K562 (cell line): ENCODE measurements at regions not wholly inside any gene's neighbourhood (a gene's known extent, or its start where the extent isn't known, plus 50 kb on each side); places are given as distances from the start of the nearest gene placed in this dataset.

Source experiments
- ARHGAP35 ChIP-seq: fragments of 450-650 bp; IDR thresholded peaks from 2 replicates; pipeline ENCODE4 v1.6.1; 2018; ENCODE audit not compliant: partially characterized antibody
- CTBP1 ChIP-seq: fragments of 450-650 bp; IDR thresholded peaks from 2 replicates; pipeline ENCODE4 v1.6.1; 2016; ENCODE audit warnings: borderline replicate concordance
- NFE2 ChIP-seq: IDR thresholded peaks from 2 replicates; pipeline ENCODE4 v1.6.1; 2014; ENCODE audit warnings: antibody characterized with exemption, low read depth
- TF ChIP-seq, protein P1 (sequence below), 2 experiments: fragments of 450-650 bp in 1 of 2; sonication (generic) in 1 of 2; formaldehyde crosslinking; conservative IDR thresholded peaks; 2 replicates each; pipeline versions ENCODE4 v1.4.0 to v1.8.1; 2020 to 2022; ENCODE audit warnings: mild to moderate bottlenecking in 1 of 2, missing genetic modification reagents in 1 of 2
- TF ChIP-seq, protein P2 (sequence below): sonication (generic); formaldehyde crosslinking; IDR thresholded peaks from 2 replicates; pipeline ENCODE4 v1.8.0; 2022; ENCODE audit warnings: missing genetic modification reagents, mild to moderate bottlenecking, moderate library complexity, borderline replicate concordance
- TF ChIP-seq, protein P3 (sequence below), 2 experiments: fragments of 450-650 bp in 1 of 2; sonication (generic) in 1 of 2; formaldehyde crosslinking in 1 of 2; IDR thresholded peaks; 2 replicates each; pipeline versions ENCODE4 v1.7.1 to v1.9.0; 2016 to 2022; ENCODE audit warnings: inconsistent platforms in 1 of 2, mild to moderate bottlenecking in 1 of 2, missing genetic modification reagents in 1 of 2

DNA sequence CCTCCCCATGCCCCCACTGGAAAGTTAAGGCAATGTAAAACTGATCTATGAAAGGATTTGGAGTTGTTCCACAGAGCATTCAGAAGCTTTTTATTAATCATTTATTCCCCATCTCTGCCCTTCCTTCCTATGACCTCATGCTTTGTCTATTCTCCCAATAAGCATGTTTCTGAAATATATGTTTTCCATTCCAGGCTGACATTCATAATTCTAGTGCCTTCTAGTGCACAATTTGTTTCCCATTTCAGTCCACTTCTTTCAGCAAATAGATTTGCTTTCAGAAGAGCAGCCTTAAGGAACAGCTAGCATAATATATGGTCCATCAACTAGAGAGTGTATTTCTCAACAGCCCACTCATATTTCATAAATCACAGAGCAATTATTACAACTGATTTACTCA lies 77.1 kb upstream of the ATXN3L start (continued):
- no peak for TF ChIP-seq NFE2
- TF ChIP-seq CTBP1 = no peak
- TF ChIP-seq, protein P1, sequence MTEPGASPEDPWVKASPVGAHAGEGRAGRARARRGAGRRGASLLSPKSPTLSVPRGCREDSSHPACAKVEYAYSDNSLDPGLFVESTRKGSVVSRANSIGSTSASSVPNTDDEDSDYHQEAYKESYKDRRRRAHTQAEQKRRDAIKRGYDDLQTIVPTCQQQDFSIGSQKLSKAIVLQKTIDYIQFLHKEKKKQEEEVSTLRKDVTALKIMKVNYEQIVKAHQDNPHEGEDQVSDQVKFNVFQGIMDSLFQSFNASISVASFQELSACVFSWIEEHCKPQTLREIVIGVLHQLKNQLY (CRISPR knock-in tag; conservative IDR thresholded peaks at IDR 0.05) = no peak
- TF ChIP-seq, protein P2, sequence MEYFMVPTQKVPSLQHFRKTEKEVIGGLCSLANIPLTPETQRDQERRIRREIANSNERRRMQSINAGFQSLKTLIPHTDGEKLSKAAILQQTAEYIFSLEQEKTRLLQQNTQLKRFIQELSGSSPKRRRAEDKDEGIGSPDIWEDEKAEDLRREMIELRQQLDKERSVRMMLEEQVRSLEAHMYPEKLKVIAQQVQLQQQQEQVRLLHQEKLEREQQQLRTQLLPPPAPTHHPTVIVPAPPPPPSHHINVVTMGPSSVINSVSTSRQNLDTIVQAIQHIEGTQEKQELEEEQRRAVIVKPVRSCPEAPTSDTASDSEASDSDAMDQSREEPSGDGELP (CRISPR knock-in tag) = no peak
- TF ChIP-seq ARHGAP35 = no peak
- TF ChIP-seq, protein P3, sequence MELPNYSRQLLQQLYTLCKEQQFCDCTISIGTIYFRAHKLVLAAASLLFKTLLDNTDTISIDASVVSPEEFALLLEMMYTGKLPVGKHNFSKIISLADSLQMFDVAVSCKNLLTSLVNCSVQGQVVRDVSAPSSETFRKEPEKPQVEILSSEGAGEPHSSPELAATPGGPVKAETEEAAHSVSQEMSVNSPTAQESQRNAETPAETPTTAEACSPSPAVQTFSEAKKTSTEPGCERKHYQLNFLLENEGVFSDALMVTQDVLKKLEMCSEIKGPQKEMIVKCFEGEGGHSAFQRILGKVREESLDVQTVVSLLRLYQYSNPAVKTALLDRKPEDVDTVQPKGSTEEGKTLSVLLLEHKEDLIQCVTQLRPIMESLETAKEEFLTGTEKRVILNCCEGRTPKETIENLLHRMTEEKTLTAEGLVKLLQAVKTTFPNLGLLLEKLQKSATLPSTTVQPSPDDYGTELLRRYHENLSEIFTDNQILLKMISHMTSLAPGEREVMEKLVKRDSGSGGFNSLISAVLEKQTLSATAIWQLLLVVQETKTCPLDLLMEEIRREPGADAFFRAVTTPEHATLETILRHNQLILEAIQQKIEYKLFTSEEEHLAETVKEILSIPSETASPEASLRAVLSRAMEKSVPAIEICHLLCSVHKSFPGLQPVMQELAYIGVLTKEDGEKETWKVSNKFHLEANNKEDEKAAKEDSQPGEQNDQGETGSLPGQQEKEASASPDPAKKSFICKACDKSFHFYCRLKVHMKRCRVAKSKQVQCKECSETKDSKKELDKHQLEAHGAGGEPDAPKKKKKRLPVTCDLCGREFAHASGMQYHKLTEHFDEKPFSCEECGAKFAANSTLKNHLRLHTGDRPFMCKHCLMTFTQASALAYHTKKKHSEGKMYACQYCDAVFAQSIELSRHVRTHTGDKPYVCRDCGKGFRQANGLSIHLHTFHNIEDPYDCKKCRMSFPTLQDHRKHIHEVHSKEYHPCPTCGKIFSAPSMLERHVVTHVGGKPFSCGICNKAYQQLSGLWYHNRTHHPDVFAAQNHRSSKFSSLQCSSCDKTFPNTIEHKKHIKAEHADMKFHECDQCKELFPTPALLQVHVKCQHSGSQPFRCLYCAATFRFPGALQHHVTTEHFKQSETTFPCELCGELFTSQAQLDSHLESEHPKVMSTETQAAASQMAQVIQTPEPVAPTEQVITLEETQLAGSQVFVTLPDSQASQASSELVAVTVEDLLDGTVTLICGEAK (IDR thresholded peaks at IDR 0.05) = no peak
- TF ChIP-seq, protein P3 (CRISPR knock-in tag; IDR thresholded peaks at IDR 0.05) = no peak
